ENCODE measurements at regions not wholly inside any gene's neighbourhood (a gene's known extent, or its start where the extent isn't known, plus 50 kb on each side); places are given as distances from the start of the nearest gene placed in this dataset.

- no peaks in the 10 kb centered on the region for H3K9me3 ChIP-seq (ENCODE audit: control insufficient read depth, insufficient read depth, low read depth, low read length)
- H2AFZ ChIP-seq (ENCODE audit: low read length) = no peak overlapping the region
- no peaks in the 10 kb centered on the region for H3K79me2 ChIP-seq (ENCODE audit: control insufficient read depth, insufficient read depth, low read length)
- H3K4me2 ChIP-seq (ENCODE audit: extremely low read depth, insufficient read depth, low read length) = no peak overlapping the region
- no peak overlapping the region for H3K27ac ChIP-seq (ENCODE audit: insufficient read depth, low read length)
- H3K4me1 ChIP-seq (ENCODE audit: control insufficient read depth, extremely low read depth, insufficient read depth, low read length) = no peaks in the 10 kb centered on the region
- no peak overlapping the region for H3K4me3 ChIP-seq (replicated peaks in 1 of 4; ENCODE audit: control extremely low read depth in 1 of 4, insufficient read depth in 1 of 4, low read depth in 3 of 4, low read length in 4 of 4)
- no peak for DNase-seq (ENCODE audit: low read depth in 2 of 2)
- no peaks in the 10 kb centered on the region for H3K27me3 ChIP-seq (ENCODE audit: control insufficient read depth, insufficient read depth, low read length)
- no peaks in the 10 kb centered on the region for H4K20me1 ChIP-seq (ENCODE audit: control insufficient read depth, extremely low read depth, insufficient read depth, low read length)
- TF ChIP-seq CTCF (conservative IDR thresholded peaks at IDR 0.05 in 1 of 2, IDR thresholded peaks at IDR 0.05 in 1 of 2; ENCODE audit: low read depth in 1 of 2, low read length in 2 of 2) = no peak
- no peak for TF ChIP-seq EZH2 (IDR thresholded peaks at IDR 0.05; ENCODE audit: low read length, missing control alignments)
- no peaks in the 10 kb centered on the region for H3K36me3 ChIP-seq (ENCODE audit: control insufficient read depth, insufficient read depth, low read length)
- no peak overlapping the region for H3K9ac ChIP-seq (ENCODE audit: insufficient read depth, low read length)
These were observed 269.5 kb upstream of the ZFHX3 start for GRCh38 chr16:73317321-73317857.

- Histone ChIP-seq H3K9ac (ENCODE audit: insufficient read depth, low read length) (no peak overlapping the region), H3K9me3 (ENCODE audit: control insufficient read depth, insufficient read depth, low read depth, low read length) (no peaks in the 10 kb centered on the region), H3K27me3 (ENCODE audit: control insufficient read depth, insufficient read depth, low read length) (no peaks in the 10 kb centered on the region), H2AFZ (ENCODE audit: low read length) (no peak overlapping the region), H3K27ac (ENCODE audit: insufficient read depth, low read length) (no peak overlapping the region), H3K4me2 (ENCODE audit: extremely low read depth, insufficient read depth, low read length) (no peak overlapping the region), H3K4me1 (ENCODE audit: control insufficient read depth, extremely low read depth, insufficient read depth, low read length) (no peaks in the 10 kb centered on the region), H4K20me1 (ENCODE audit: control insufficient read depth, extremely low read depth, insufficient read depth, low read length) (no peaks in the 10 kb centered on the region), H3K79me2 (ENCODE audit: control insufficient read depth, insufficient read depth, low read length) (no peaks in the 10 kb centered on the region), H3K36me3 (ENCODE audit: control insufficient read depth, insufficient read depth, low read length) (no peaks in the 10 kb centered on the region), H3K4me3 (replicated peaks in 1 of 4; ENCODE audit: control extremely low read depth in 1 of 4, insufficient read depth in 1 of 4, low read depth in 3 of 4, low read length in 4 of 4) (no peak overlapping the region)
- TF ChIP-seq EZH2 (IDR thresholded peaks at IDR 0.05; ENCODE audit: low read length, missing control alignments) (no peak), CTCF (conservative IDR thresholded peaks at IDR 0.05 in 1 of 2, IDR thresholded peaks at IDR 0.05 in 1 of 2; ENCODE audit: low read depth in 1 of 2, low read length in 2 of 2) (no peak)
- DNase-seq (ENCODE audit: low read depth in 2 of 2) = no peak
These were observed 267.7 kb upstream of the ZFHX3 start for GRCh38 chr16:73315645-73316044.

- no peak overlapping the region for H3K4me2 ChIP-seq (ENCODE audit: extremely low read depth, insufficient read depth, low read length)
- no peaks in the 10 kb centered on the region for H3K4me1 ChIP-seq (ENCODE audit: control insufficient read depth, extremely low read depth, insufficient read depth, low read length)
- no peaks in the 10 kb centered on the region for H3K27me3 ChIP-seq (ENCODE audit: control insufficient read depth, insufficient read depth, low read length)
- DNase-seq (ENCODE audit: low read depth in 2 of 2) = no peak
- no peak overlapping the region for H3K4me3 ChIP-seq (replicated peaks in 1 of 4; ENCODE audit: control extremely low read depth in 1 of 4, insufficient read depth in 1 of 4, low read depth in 3 of 4, low read length in 4 of 4)
- no peak overlapping the region for H3K27ac ChIP-seq (ENCODE audit: insufficient read depth, low read length)
- H3K9ac ChIP-seq (ENCODE audit: insufficient read depth, low read length) = no peak overlapping the region
- no peak overlapping the region for H2AFZ ChIP-seq (ENCODE audit: low read length)
- no peaks in the 10 kb centered on the region for H3K36me3 ChIP-seq (ENCODE audit: control insufficient read depth, insufficient read depth, low read length)
- no peak for TF ChIP-seq EZH2 (IDR thresholded peaks at IDR 0.05; ENCODE audit: low read length, missing control alignments)
- TF ChIP-seq CTCF (conservative IDR thresholded peaks at IDR 0.05 in 1 of 2, IDR thresholded peaks at IDR 0.05 in 1 of 2; ENCODE audit: low read depth in 1 of 2, low read length in 2 of 2) = no peak
- no peaks in the 10 kb centered on the region for H3K9me3 ChIP-seq (ENCODE audit: control insufficient read depth, insufficient read depth, low read depth, low read length)
- H4K20me1 ChIP-seq (ENCODE audit: control insufficient read depth, extremely low read depth, insufficient read depth, low read length) = no peaks in the 10 kb centered on the region
- no peaks in the 10 kb centered on the region for H3K79me2 ChIP-seq (ENCODE audit: control insufficient read depth, insufficient read depth, low read length)
These were observed 266.0 kb upstream of the ZFHX3 start for GRCh38 chr16:73313950-73314349.

Data from fibroblast of lung (primary cell).